ENCODE measurements at regions not wholly inside any gene's neighbourhood (a gene's known extent, or its start where the extent isn't known, plus 50 kb on each side); places are given as distances from the start of the nearest gene placed in this dataset.
A peak's percentile ranks its signal among the peaks of the same experiment; 100 is the strongest.
"Not testable (repeated sequence)": the region's sequence is repeated elsewhere in the genome, so short reads cannot be mapped to it uniquely, and the experiment has no call there.

DNA sequence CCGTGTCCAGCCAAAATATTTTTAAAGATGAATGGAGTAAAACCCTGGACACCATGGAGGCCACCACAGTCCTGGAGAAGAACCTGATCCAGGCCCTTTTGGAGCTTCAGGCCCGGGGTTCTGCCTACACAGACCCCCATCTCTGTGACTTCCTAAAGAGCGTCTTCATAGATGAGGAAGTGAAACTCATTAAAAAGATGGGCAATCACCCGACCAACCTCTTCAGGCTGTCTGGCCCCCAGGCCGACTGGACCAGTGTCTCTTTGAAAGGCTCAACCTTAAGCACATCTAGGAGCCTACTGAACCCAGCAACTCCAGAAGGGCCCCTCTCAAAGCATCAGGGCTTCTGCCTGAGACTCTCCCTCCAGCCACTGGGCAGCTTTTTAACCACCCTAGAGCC, 107.9 kb upstream of the FAM174B start:
- ATAC-seq = peak; percentile 78
- intact Hi-C loops (cut with micrococcal nuclease; ENCODE audit: unreplicated experiment) (no loop called here), in situ Hi-C loops (cut with MboI) (no loop called here)
- Histone ChIP-seq H3K4me1 (ENCODE audit: control insufficient read depth, insufficient read depth, low read length) (no peaks in the 10 kb centered on the region), H3K79me2 (ENCODE audit: control insufficient read depth, insufficient read depth, low read length) (no peaks in the 10 kb centered on the region), H3K36me3 (ENCODE audit: control insufficient read depth in 2 of 2, insufficient read depth in 2 of 2, low read length in 1 of 2) (no peaks in the 10 kb centered on the region), H3K9me3 (replicated peaks; ENCODE audit: control insufficient read depth, insufficient read depth, low read length) (no peaks in the 10 kb centered on the region), H3K4me2 (ENCODE audit: control insufficient read depth, insufficient read depth) (no peak overlapping the region), H3K9ac (ENCODE audit: control insufficient read depth, insufficient read depth, low read length) (no peak overlapping the region), H3K27ac (ENCODE audit: control insufficient read depth, insufficient read depth) (no peak overlapping the region), H3K27me3 (replicated peaks in 1 of 2; ENCODE audit: control insufficient read depth in 2 of 2, insufficient read depth in 2 of 2, low read length in 1 of 2) (no peaks in the 10 kb centered on the region), H4K20me1 (ENCODE audit: control insufficient read depth, insufficient read depth) (no peaks in the 10 kb centered on the region), H3K4me3 (no peak overlapping the region), H2AFZ (ENCODE audit: control insufficient read depth, low read depth, low read length) (no peak overlapping the region)
- 17% methylated on average over 5 of the region's 5 CpGs for WGBS (ENCODE audit: insufficient coverage, insufficient replicate concordance, low lambda C conversion rate, missing lambda C conversion rate)
- DNase-seq (ENCODE audit: low read depth, low spot score) = no peak
- POLR2A ChIA-PET = no interaction called here
- SMC1A ChIA-PET (ENCODE audit: uncharacterized antibody, unreplicated experiment) = interaction anchor here (0.6 kb wide), 1 partner anchor 545 kb away, joined by 3 read pairs; no protein-coding TSS in a partner anchor
- CTCF ChIA-PET = interaction anchor here (1.0 kb wide), 1 partner anchor 25 kb away, joined by 3 read pairs; no protein-coding TSS in a partner anchor
- FAIRE-seq = no peak
- TF ChIP-seq MTA2 (IDR thresholded peaks at IDR 0.05; ENCODE audit: low read depth) (peak; percentile 16; the same call in 1 of the 2 replicates), SMC3 (IDR thresholded peaks at IDR 0.05; ENCODE audit: borderline replicate concordance, low read length) (no peak), SPI1 (IDR thresholded peaks at IDR 0.05; ENCODE audit: borderline replicate concordance, insufficient read depth, low read depth, low read length) (peak; percentile 85)
- no TSS peak for BruUV-seq (replicated peaks)
- RAD21 ChIA-PET (ENCODE audit: unreplicated experiment) = interaction anchor here (0.7 kb wide), 1 partner anchor 53 kb away, joined by 3 read pairs; no protein-coding TSS in a partner anchor

DNA sequence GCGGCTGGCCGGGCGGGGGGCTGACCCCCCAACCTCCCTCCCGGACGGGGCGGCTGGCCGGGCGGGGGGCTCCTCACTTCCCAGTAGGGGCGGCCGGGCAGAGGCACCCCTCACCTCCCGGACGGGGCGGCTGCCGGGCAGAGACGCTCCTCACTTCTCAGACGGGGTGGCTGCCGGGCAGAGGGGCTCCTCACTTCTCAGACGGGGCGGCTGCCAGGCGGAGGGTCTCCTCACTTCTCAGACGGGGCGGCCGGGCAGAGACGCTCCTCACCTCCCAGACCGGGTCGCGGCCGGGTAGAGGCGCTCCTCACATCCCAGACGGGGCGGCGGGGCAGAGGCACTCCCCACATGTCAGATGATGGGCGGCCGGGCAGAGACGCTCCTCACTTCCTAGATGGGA, 112.6 kb upstream of the FAM174B start:
- H2AFZ ChIP-seq (ENCODE audit: control insufficient read depth, low read depth, low read length); H3K27me3 ChIP-seq (replicated peaks in 1 of 2; ENCODE audit: control insufficient read depth in 2 of 2, insufficient read depth in 2 of 2, low read length in 1 of 2); H3K27ac ChIP-seq (ENCODE audit: control insufficient read depth, insufficient read depth); H3K4me3 ChIP-seq; H3K9me3 ChIP-seq (replicated peaks; ENCODE audit: control insufficient read depth, insufficient read depth, low read length); H3K36me3 ChIP-seq (ENCODE audit: control insufficient read depth in 2 of 2, insufficient read depth in 2 of 2, low read length in 1 of 2); ATAC-seq; intact Hi-C loops (cut with micrococcal nuclease; ENCODE audit: unreplicated experiment); H3K4me1 ChIP-seq (ENCODE audit: control insufficient read depth, insufficient read depth, low read length); SMC1A ChIA-PET (ENCODE audit: uncharacterized antibody, unreplicated experiment); H3K4me2 ChIP-seq (ENCODE audit: control insufficient read depth, insufficient read depth); H3K79me2 ChIP-seq (ENCODE audit: control insufficient read depth, insufficient read depth, low read length); FAIRE-seq; H4K20me1 ChIP-seq (ENCODE audit: control insufficient read depth, insufficient read depth); POLR2A ChIA-PET; CTCF ChIA-PET; H3K9ac ChIP-seq (ENCODE audit: control insufficient read depth, insufficient read depth, low read length); in situ Hi-C loops (cut with MboI); RAD21 ChIA-PET (ENCODE audit: unreplicated experiment); DNase-seq (ENCODE audit: low read depth, low spot score); BruUV-seq (replicated peaks): not testable (repeated sequence)
- 81% methylated on average over 18 of the region's 35 CpGs for WGBS (ENCODE audit: insufficient coverage, insufficient replicate concordance, low lambda C conversion rate, missing lambda C conversion rate)
